ENCODE measurements at regions not wholly inside any gene's neighbourhood (a gene's known extent, or its start where the extent isn't known, plus 50 kb on each side); places are given as distances from the start of the nearest gene placed in this dataset.
"Not testable (repeated sequence)": the region's sequence is repeated elsewhere in the genome, so short reads cannot be mapped to it uniquely, and the experiment has no call there.

GRCh38 chr2:100742277-100743254 is 77.4 kb upstream of the NPAS2 start:
- peak; percentile 89 for DNase-seq (ENCODE audit: low spot score)

DNA sequence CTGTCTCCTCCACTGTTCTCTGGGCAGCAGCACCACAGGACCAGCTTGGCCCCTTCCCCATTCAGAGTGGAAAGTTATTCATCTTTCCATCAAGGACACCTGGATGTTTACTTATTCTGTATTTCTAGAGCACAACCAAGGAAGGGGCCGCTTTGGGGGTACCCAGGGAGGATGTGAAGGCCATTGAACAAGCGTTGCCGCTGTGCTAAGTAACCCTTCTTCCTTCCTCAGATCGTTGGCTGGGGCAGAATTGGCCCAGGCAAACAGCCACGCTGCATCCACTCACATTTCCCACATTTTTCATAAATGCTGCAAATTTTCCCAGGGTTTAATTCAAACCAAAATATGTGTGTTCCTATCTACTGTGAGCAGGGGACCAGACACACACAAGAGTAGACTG is 76.2 kb upstream of the NPAS2 start:
- no peak for DNase-seq (ENCODE audit: low spot score)

- DNase-seq (ENCODE audit: low spot score): no peak
Observed at GRCh38 chr2:100744184-100744583, 75.8 kb upstream of the NPAS2 start.

GRCh38 chr2:100744589-100744988 is 75.3 kb upstream of the NPAS2 start:
- DNase-seq (ENCODE audit: low spot score): no peak

DNA sequence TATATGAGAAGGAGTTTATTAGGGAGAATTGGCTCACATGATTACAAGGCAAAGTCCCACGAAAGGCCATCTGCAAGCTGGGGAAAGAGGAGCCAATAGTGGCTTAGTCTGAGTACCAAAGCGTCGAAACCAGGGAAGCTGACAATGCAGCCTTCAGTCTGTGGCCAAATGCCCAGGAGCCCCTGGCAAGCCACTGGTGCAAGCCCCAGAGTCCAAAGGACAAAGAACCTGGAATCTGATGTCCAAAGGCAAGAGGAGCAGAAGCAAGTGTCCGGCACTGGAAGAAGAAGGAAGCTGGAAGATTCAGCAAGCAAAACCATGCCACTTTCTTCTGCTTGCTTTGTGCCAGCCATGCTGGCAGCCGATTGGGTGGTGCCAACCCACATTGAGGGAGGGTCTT is 74.3 kb upstream of the NPAS2 start:
- DNase-seq (ENCODE audit: low spot score): no peak

DNA sequence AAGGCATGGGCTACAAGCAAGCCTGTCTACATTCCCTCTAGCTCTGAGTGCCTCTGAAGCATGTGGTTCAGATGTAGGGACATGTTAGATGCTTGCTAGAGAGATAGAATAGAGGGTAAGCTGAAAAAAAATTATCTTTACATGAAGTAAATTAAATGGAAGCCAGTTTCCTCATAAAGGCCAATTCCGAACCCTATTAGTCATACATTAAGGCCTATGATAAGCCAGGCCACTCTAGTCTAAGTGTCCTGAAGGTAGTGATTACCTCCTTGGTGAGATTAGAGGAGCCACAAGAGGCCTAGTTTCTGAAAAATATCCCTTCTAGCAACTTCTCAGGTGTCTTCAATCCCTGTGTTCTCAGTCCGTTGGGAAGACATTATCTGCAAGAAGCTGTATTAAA is 72.4 kb upstream of the NPAS2 start:
- DNase-seq (ENCODE audit: low spot score): no peak

- no peak for DNase-seq (ENCODE audit: low spot score)
Observed at GRCh38 chr2:100747996-100748615, 71.8 kb upstream of the NPAS2 start.

- no peak for DNase-seq (ENCODE audit: low spot score)
Observed at GRCh38 chr2:100748673-100749072, 71.3 kb upstream of the NPAS2 start.

- DNase-seq (ENCODE audit: low spot score): no peak
Observed at GRCh38 chr2:100749771-100750542, 70.0 kb upstream of the NPAS2 start.

- not testable (repeated sequence) for DNase-seq (ENCODE audit: low spot score)
Observed at GRCh38 chr2:100751871-100752625, 67.9 kb upstream of the NPAS2 start.

DNA sequence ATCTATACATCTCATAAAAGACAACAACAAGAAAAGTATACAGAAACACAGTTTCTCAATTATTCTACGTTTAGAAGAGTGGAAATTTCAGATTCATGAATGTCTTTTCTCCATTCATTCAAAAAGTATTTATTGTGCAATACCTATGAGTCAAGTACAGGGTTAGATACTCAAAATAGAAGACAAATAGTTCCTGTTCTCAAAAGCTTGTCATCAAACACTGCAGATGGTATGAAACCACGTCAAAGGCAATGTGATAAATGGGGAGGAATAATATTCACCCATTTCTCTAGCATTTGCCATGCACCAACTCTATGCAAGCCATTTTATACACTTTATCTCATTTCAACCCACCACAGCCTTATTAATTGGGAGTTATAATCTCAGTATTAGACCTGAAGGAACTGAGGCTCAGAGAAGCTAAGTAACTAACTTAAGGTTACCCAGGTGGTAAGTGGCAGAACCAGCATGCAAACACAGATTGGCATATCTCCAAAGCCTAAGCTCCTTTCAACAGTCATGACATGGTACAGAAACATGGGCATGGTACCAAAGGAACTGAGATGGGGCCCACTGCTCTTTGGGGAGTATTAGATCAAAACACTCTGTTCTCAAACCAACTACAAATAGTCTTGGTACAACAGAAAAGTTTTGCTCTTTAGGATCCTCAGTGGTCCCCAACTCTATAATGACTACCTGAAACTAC is 67.2 kb upstream of the NPAS2 start:
- DNase-seq (ENCODE audit: low spot score): peak; percentile 83

DNA sequence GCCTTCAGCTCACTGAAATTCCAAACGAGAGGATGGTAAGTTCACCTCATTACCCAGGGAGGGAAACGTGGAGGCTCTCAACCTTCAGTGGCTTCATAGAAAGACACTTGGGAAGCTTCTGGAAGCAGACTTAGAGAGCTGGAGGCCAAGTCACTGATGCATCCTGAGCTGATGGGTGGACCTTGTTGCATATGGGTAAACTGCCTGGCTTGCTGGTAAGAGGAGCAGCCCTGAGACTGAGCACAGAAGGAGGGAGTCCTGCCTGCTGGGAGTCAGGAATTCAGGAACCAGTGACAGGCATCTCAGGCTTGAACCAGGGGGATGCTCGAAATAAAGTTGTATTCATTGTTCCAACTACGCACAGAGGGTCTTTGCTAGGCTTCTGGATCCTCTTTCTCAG is 66.5 kb upstream of the NPAS2 start:
- no peak for DNase-seq (ENCODE audit: low spot score)

DNA sequence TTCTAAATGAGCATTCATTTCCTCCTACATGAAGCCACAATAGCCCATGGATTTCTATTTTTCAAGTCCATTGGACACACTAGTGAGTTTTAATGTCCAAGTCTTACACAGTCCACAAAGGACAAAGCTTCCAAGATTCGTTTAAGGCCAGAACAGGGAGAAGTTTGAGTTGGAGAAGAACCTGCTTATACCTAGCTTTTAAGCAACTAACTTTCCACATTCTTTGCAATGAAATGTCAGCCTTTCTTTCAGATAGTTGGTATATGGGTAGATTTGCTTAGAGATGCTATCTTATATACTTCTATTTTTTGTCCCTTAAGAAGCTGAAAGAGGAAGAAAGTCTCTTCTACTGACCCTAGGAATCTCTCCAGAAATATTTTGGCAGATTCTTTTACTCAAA is 66.1 kb upstream of the NPAS2 start:
- no peak for DNase-seq (ENCODE audit: low spot score)

DNA sequence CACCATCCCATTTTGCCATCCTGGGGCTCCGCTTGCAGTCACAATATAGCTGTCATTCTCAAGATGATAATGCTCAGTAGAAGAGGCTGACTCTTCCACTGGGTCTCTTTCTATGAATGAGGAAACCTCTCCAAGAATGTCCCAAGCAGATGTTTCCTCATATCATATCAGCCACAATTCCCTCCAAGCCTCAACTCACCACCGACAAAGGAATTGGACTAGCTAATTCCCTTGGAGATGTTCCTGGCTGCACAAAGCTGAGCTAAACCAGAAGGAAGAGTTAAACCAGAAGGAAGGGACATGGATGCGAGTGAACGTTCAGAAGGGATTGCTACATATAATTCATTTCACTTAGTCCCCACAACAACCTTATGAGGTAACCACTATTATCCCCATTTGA is 65.0 kb upstream of the NPAS2 start:
- peak; percentile 35 for DNase-seq (ENCODE audit: low spot score)

- no peak for DNase-seq (ENCODE audit: low spot score)
Observed at GRCh38 chr2:100755441-100755840, 64.5 kb upstream of the NPAS2 start.

GRCh38 chr2:100756704-100757103 is 63.2 kb upstream of the NPAS2 start:
- DNase-seq (ENCODE audit: low spot score): no peak

DNA sequence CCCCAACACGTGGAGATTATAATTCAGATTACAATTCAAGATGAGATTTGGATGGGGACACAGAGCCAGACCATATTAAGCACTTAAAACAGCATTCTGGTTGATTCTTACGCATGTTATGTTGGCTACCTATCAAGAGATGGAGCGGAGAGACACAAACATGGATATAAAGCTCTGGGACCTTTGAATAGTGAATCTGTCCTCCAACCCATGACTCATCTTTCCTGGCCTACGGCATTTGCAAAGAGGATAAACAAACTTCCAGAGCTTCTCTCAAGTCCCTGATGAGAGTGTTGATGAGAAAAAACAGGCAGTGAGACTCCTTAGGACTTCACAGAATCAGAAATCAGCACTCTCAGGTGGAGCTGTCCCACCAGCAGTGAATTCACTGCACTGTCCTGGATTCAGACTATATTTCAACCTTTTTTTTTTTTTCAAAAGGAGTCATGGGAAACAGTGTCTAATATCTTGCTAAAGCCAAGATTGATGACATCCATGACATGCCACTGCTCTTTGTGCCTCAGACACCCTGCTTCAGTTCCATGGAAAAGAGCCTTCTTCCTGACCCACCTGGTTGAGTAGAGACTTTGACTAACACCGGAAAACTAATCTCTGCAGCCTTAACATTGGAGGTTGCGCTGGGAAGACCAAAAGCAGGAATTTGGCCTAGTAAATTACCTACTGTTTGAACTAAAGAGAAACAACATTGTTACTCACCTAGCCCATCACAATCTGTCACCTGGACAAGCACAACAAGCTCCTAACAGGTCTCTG is 62.1 kb upstream of the NPAS2 start:
- DNase-seq (ENCODE audit: low spot score): peak; percentile 78

GRCh38 chr2:100759901-100760300 is 60.0 kb upstream of the NPAS2 start:
- DNase-seq (ENCODE audit: low spot score): no peak

DNA sequence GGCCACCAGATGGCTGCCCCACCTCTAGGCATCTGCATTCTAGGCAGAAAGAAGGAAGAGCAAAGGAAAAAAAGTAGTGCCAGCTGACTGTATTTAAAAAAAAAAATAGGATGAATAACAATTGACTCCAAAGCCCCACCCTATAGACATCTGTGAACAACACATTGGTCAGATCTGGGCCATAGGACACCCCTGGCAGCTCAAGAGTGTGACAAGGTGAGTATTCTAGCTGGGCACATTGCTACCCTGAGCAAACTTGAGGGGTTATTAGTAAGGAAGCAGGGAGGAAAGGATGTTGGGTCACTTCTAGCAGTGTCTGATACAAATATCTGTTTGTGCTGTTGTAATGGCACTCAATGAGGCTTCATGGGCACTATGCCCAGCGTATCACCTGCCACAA is 58.6 kb upstream of the NPAS2 start:
- no peak for DNase-seq (ENCODE audit: low spot score)

DNA sequence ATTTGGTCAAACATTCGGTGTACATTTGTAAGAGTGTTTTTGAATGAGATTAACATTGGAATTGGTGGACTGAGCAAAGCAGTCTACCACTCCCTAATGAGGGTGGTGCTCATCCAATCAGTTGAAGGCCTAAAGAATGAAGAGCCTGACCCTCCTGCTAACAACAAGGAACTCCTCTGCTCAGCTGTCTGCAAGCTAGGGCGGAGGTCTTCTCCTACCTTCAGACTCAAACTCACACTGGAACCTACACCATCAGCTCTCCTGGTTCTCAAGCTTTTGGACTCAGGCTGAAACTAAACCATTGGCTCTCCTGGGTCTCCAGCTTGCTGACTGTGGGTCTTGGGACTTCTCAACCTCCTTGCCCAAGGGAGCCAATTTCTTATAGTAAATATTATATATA is 55.5 kb upstream of the NPAS2 start:
- DNase-seq (ENCODE audit: low spot score): no peak

GRCh38 chr2:100765481-100765880 is 54.5 kb upstream of the NPAS2 start:
- no peak for DNase-seq (ENCODE audit: low spot score)

All from AG08395 (cell line).